Retinal pigment epithelial cell (primary cell): ENCODE measurements at regions not wholly inside any gene's neighbourhood (a gene's known extent, or its start where the extent isn't known, plus 50 kb on each side); places are given as distances from the start of the nearest gene placed in this dataset.
"Not testable (repeated sequence)": the region's sequence is repeated elsewhere in the genome, so short reads cannot be mapped to it uniquely, and the experiment has no call there.

ENCODE experiments used
- DNase-seq: peaks from one replicate; pipeline ENCODE4 v3.0.0-alpha.2; 2010; ENCODE audit warnings: low read depth
- H3K4me3 ChIP-seq: 2 replicates; pipeline ENCODE4 v1.5.1; 2011; ENCODE audit warnings: mild to moderate bottlenecking, low read length, control low read depth, moderate library complexity
- CTCF ChIP-seq: conservative IDR thresholded peaks from 2 replicates; pipeline ENCODE4 v1.5.1; 2011; ENCODE audit warnings: low read depth, low read length, control low read depth, inconsistent platforms

GRCh38 chr14:34277191-34277590, 184.8 kb downstream of the SPTSSA start:
- TF ChIP-seq CTCF: no peak
- DNase-seq: no peak
- H3K4me3 ChIP-seq: no peak overlapping the region

- DNase-seq: no peak
- no peak overlapping the region for H3K4me3 ChIP-seq
- no peak for TF ChIP-seq CTCF
Observed at GRCh38 chr14:34275530-34275929, 186.5 kb downstream of the SPTSSA start.

- no peak for TF ChIP-seq CTCF
- no peak overlapping the region for H3K4me3 ChIP-seq
- DNase-seq: no peak
Observed at GRCh38 chr14:34275078-34275477, 187.0 kb downstream of the SPTSSA start.

GRCh38 chr14:34273716-34274115, 188.3 kb downstream of the SPTSSA start:
- not testable (repeated sequence) for H3K4me3 ChIP-seq

GRCh38 chr14:34270361-34270760, 191.7 kb downstream of the SPTSSA start:
- no peak for TF ChIP-seq CTCF
- H3K4me3 ChIP-seq: no peak overlapping the region
- no peak for DNase-seq

More at GRCh38 chr14:34273716-34274115, 188.3 kb downstream of the SPTSSA start:
- not testable (repeated sequence) for DNase-seq

GRCh38 chr14:34266344-34266743, 195.7 kb downstream of the SPTSSA start:
- no peak for TF ChIP-seq CTCF
- DNase-seq: no peak
- no peak overlapping the region for H3K4me3 ChIP-seq

GRCh38 chr14:34262127-34262910, 199.7 kb downstream of the SPTSSA start:
- no peak for TF ChIP-seq CTCF
- no peak overlapping the region for H3K4me3 ChIP-seq
- no peak for DNase-seq
